HG03045 (cell line): ENCODE measurements at regions not wholly inside any gene's neighbourhood (a gene's known extent, or its start where the extent isn't known, plus 50 kb on each side); places are given as distances from the start of the nearest gene placed in this dataset.
"Not testable (repeated sequence)": the region's sequence is repeated elsewhere in the genome, so short reads cannot be mapped to it uniquely, and the experiment has no call there.

Source experiments
- ATAC-seq: cut with Tn5 transposase; IDR thresholded peaks from one replicate; pipeline ENCODE4 v1.9.1; 2021; ENCODE audit warnings: mild to moderate bottlenecking, moderate library complexity; ENCODE audit not compliant: unreplicated experiment

DNA sequence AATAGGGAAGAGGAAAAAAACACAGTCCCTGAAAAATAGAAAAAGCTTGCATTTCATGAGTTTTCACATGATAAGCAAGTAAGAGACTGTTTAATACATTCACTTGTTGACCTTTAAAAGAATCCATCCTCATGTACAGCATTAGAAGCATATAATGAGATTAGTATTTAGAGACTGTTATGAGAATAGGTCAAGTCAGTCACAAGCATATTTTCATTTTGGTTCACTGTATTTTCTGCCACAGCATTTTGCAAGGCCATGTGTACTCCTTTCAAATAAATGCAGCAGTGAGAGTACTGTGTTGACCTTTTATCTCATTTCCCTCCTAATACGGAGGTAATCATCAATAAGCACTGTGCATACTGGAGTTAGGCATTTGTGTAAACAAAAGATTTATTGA is 162.2 kb upstream of the SETMAR start:
- no peak for ATAC-seq

DNA sequence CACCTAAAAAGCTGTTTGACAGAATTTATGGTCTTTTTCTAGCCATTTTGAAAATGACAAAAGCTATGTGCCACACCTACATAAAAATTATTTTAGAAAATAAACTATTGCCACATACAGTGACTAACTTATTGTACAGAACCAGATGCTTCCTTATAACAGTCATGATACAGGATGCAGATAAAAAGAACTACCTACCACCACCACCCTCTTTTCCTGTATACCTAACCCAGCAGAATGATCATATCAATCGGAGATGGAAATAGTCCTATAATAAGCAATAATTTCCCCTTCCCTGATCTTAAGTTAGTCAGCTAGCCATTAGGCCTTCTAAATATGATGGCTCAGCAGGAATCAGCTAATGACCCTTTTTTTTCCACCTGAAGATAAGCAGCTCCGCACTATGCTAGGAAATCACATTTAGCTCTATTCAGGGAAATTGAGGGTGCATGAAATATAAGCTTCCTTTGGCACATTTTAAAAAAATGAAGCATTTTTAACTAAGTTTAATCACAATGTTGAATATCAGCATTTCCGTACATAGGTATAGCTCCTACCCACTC is 155.5 kb upstream of the SETMAR start:
- no peak for ATAC-seq

DNA sequence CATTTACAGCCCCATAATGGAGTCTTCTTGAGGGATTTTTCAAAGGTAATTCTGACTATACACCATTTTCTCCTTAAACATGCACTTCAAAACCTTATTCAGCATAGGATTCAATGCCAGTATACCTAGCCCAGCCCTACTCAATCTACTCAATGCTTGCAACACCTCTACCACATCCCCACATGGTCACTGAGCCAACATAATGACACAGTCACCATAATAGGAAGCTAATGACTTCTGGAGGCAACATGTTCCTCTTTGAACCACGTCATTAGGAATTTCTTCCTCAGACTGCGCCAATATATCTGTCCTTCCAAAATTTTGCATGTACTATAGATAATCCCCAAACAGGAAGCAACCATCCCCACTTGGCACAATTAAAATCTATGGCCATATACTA is 153.9 kb upstream of the SETMAR start:
- ATAC-seq, result no peak

DNA sequence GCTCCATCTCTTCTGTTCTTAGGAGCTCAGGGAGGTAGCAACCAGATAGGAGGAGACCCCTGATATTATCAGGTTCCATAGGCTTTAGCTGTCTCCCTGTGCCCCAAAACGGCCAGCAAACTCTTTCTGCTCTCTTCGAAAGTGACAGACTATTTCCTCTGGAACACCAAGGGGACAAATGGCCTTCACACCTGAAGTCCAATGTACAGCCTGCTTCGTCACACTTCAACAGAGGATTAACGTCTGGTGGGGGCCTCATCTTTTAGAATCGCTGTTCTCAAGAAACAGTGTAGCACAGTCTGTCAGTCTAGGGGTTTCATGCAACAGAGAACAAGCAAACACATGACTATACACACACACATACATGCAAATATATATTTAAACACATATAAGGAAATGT is 152.4 kb upstream of the SETMAR start:
- ATAC-seq, result no peak

DNA sequence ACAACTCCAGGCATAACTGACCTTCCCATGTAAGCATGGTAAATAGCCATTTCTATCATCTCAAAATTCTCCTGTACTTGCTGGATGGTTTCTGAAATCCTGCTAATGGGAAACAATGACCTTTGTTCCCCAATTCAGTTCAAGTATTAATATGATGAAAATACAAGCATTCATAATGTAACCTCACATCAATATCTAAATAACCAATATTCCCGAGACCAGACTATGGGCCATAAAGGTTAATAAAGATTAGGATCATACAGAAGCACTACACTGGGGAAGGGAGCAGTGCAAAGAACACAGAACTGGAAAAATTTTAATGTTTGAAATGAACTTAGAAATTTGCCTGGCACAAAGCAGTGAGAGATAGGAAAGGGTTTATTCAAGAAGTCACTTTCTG is 151.3 kb upstream of the SETMAR start:
- ATAC-seq, result no peak

DNA sequence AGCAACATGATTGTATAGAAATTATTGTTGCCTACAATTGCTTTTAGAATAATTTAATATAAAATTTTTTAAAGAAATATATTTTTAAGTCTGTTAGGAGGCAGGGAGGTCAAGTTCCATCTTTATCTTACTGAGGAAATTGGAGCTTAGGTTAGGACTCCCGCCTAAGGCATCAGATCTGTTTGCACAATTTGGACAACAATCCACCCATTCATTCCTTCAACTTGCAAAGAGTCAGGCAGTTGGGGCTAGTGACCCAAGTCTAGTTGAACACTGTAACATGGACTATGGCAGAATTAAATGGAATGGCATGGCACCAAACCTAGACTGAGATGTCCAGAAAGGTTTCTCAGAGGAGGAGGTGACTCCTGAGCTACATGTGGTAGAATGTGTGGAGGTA is 149.4 kb upstream of the SETMAR start:
- no peak for ATAC-seq

DNA sequence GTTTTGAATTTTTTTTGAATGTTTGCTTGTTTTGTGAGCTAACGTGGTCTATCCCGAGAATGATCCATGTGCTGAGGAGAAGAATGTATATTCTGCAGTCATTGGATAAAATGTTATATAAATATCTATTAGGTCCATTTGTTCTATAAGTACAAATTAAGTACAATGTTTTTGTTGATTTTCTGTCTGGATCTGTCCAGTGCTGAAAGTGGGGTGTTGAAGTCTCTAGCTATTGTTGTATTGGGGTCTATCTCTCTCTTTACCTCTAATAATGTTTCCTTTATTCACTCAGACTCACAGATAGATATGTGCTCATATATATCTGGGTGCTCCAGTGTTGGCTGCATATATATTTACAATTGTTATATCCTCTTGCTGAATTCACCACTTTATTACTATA is 144.8 kb upstream of the SETMAR start:
- ATAC-seq, result no peak

DNA sequence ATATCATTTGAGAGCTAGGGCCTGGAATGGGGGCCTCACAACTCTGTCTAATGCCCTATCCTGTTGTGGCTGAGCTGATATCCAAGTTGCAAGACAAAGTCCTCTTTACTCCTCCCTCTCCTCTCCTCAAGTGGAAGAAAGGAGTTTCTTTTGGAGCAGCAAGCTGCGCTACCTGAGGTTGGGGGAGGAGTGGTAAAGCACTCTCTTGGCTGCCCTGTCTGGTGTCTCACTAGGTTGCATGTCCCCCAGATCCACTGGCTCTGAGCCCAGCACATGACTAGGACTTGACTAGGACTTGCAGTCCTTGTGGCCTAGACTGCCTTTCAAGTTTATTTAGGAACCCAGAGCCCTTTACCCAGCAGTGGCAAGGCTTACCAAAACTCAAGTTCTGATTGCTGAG is 141.1 kb upstream of the SETMAR start:
- ATAC-seq, result no peak

DNA sequence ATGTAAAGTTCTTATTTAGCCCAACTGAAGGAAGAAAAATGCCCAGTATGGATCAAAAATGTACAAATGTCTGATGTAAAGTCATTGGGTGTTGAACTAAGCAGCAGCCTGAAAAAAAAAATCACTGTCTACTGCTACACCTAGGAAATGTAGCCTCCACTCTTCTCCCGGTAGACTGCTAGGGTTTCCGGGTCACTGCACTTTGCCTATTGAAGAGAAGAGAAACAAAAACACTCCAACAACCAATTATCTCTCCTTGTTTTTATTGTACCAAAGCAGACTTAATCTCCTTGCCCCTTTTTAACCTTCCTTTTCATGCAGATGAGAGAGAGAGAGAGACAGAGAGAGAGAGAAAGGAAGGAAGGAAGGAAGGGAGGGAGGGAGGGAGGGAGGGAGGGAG is 140.2 kb upstream of the SETMAR start:
- no peak for ATAC-seq

DNA sequence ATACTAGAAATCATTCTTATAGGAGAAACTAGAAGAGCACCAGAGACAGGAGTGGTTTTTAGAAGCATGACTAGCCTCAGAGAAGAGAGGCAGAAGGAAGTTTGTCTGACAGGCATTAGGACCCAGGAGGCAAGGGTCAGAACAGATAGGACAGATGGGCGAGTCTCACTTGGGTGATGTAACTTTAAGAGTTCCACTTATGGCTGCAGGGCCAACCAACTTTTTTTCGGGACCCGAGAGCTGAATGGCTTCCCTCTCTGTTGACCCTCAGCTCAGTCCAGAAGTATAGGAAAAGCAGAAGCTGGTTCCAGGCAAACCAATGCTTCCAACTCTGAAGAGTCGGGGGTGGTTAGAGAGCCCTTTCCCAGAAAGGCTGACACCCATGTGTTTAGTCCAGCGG is 136.6 kb upstream of the SETMAR start:
- no peak for ATAC-seq

DNA sequence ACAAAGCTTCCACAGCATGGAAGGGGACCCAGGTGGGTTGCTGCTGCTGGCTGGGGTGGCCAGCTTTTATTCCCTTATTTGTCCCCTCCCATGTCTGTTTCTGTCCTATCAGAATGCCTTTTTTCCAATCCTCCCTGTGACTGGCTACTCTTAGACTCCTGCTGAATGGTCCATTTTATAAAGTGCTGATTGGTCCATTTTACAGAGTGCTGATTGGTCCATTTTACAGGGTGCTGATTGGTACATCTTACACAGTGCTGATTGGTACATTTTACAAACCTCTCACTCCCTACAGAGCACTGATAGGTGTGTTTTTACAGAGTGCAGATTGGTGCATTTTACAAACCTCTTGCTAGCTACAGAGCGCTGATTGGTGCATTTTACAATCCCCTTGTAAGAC is 135.9 kb upstream of the SETMAR start:
- ATAC-seq, result not testable (repeated sequence)

DNA sequence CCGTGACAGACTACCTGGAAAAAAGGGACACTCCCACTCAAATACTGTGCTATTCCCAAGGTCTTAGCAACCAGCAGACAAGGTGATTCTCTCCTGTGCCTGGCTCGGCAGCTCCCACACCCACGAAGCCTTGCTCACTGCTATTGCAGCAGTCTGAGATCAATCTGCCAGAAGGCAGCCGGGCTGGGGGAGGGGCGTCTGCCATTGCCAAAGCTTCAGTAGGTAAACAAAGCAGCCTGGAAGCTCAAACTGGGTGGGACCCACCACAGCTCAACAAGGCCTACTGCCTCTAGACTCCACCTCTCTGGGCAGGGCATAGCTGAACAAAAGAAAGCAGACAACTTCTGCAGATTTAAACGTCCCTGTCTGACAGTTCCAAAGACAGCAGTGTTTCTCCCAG is 128.4 kb upstream of the SETMAR start:
- ATAC-seq, result no peak

DNA sequence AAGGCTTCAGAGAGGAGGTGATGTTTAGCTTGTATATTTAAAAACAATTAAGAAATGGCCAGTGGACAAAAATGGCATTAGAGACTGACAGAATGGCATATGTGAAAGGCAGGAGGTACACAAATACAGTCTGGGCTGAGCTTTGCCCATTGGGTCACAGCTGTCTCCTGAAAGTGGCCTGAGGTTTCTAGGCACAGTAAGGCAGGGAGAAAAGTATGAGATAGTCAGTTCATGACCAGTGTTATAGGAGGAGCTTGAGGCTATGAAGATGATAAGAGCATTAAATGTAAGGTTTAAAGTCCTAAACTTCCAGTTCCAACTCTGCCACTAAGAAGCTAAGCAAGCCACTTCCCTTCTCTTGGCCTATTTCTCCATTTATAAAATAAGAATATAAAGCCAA is 111.2 kb upstream of the SETMAR start:
- no peak for ATAC-seq

DNA sequence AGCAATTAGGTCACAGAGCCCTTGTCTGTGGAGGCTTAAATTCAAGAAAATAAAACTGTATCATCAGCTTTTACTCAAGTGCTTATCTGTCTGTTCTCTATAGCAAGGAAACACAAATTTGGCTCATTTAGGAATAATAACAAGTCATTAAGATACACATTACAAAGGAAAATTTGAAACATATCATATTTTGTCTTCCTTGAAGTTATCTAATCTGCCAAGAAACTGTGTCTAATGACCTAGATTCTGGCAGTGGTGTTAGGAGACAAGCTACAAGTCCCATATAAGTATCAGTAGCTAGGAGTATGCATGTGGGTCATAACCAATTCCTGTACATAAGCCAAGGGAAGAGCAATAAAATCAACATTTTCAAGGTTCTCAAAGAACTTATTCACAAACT is 108.2 kb upstream of the SETMAR start:
- ATAC-seq, result no peak

DNA sequence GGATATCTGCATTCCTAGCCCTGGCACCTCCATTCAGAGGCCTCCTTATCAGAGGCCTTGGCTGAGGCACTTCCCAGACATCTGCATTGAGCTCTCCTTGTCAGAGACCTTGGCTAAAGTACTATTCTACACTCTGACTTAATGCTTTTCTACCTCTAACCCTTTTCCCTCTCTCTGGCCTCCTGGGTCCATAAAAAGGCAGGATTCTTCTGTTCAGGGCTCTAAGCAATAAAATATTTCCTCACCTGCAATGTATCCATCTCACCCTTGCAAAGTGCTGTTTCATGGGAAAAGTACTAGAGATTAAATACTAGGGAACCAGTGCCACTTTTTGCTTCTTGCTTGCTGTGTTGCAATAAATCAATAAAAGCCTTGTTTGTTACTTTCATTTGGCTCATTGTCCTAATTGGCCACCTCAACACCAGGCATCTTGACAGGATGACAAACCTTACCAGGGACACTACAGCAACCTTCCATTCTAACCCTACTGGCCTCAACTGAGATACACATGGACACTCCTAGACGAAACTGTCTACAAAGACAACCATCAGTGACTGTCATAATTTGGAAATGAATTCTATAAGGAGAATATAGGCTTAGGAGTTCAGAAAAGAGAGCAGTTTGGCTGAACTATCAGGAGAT is 106.5 kb upstream of the SETMAR start:
- no peak for ATAC-seq

DNA sequence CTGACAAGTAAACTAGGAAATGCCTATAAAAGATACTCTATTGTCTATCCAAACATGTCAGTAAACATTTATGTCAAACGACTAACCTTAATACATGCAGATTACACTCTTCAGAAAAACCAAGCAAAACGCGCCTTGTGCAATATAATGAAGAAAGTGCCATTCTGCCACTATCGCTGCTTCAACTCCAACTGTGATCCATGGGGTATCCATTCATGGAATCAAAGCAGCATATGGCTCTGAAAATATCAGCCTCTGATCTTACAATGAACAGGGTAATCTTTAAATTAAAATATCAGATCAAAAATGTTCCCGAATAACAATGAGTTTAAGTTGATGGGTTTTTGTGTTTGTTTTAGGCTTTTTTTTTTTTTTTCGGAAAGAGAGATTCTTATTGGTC is 105.5 kb upstream of the SETMAR start:
- no peak for ATAC-seq

DNA sequence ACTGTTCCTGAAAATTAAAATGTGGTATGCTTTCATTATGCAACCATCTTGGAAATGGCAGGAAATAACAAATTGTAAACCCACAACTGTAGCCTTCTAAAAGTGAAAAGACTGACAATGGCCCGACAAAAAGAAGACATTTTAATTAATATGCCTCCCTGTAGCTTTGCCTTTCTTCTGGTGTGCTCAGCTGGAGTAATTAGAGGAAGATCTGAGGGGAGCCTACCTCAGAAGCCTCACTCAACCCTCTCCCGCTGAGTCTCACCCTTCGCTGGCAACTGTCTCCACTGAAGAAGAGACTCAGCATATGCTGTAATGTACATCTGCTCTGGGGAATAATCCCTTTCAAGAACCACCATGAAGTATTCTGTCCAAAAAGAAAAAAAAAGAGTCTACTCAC is 104.7 kb upstream of the SETMAR start:
- ATAC-seq, result no peak

DNA sequence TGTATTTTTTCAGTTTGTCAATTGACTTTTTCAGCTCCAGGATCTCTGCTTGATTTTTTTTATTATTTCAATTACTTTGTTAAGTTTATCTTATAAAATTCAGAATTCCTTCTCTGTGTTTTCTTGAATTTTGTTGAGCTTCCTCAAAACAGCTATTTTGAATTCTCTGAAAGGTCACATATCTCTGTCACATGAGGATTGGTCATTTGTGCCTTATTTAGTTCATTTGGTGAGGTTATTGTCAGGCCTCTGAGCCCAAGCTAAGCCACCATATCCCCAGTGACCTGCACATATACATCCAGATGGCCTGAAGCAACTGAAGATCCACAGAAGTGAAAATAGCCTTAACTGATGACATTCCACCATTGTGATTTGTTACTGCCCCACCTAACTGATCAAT is 98.4 kb upstream of the SETMAR start:
- not testable (repeated sequence) for ATAC-seq

DNA sequence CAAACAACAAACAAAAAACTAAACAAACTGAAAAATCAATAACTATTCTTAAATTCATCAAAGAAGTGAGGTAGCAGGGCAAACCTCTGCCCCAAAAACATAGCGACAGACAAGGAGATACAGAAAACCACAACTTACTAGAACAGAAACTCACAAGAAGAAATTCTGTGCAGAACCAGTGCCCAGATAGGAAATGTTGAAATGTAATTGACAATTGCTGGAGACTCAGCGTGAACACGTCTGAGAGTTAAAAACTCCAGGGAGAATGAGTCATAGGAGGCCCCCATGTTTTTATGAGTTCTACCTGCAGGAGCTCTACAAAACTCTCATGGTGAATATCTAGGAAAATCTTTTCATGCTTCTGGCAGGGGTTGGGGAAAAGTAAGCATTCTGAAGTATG is 95.5 kb upstream of the SETMAR start:
- no peak for ATAC-seq

DNA sequence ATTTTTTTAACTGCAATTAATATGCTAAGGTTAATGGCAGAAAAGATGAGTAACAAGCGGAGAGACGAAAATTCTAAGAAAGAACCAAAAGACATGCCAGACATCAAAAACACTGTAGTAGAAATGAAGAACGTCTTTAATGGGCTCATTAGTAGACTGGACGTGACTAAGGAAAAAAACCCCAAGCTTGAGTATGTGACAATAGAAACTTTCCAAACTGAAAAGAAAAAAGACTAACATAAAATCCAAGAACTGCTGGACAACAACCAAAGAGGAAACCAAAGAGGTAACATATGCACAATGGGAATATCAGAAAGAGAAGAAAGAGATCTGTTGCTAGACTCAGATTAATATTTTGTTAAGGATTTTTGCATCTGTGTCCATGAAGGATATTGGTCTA is 94.6 kb upstream of the SETMAR start:
- no peak for ATAC-seq

DNA sequence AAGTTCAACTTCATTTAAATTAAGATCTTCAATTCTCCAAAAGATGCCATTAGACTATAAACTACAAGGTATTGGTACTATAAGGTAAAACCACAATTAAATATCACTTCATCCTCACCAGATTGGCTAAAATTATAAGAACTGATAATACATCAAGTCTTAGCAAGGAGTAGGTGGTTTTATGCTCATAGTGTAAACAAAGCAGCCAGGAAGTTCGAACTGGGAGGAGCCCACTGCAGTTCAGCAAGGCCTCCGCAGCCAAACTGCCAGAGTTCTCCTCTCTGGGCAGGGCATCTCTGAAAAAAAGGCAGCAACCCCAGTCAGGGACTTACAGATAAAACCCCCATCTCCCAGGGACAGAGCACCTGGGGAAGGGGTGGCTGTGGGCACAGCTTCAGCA is 91.6 kb upstream of the SETMAR start:
- no peak for ATAC-seq

DNA sequence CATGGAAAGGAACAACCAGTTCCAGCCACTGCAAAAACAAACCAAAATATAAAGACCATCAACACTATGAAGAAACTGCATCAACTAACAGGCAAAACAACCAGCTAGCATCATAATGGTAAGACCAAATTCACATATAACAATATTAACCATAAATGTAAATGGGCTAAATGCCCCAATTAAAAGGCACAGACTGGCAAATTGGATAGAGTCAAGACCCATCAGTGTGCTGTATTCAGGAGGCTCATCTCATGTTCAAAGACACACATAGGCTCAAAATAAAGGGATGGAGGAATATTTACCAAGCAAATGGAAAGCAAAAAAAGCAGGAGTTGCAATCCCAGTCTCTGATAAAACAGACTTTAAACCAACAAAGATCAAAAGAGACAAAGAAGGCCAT is 89.7 kb upstream of the SETMAR start:
- not testable (repeated sequence) for ATAC-seq

DNA sequence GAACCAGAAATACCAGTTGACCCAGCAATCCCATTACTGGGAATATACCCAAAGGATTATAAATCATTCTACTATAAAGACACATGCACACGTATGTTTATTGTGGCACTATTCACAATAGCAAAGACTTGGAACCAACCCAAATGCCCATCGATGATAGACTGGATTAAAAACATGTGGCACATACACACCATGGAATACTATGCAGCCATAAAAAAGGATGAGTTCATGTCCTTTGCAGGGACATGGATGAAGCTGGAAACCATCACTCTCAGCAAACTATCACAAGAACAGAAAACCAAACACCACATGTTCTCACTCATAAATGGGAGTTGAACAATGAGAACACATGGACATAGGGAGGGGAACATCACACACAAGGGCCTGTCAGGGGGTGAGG is 86.2 kb upstream of the SETMAR start:
- ATAC-seq, result not testable (repeated sequence)
